HG02588 (cell line): ENCODE measurements at regions not wholly inside any gene's neighbourhood (a gene's known extent, or its start where the extent isn't known, plus 50 kb on each side); places are given as distances from the start of the nearest gene placed in this dataset.

Experiments
- ATAC-seq: cut with Tn5 transposase; IDR thresholded peaks from one replicate; pipeline ENCODE4 v1.9.1; 2021; ENCODE audit warnings: mild to moderate bottlenecking, moderate library complexity; ENCODE audit not compliant: unreplicated experiment

- no peak for ATAC-seq
These were observed 306.7 kb upstream of the TBC1D5 start for GRCh38 chr3:18049096-18049495.

- no peak for ATAC-seq
These were observed 304.6 kb upstream of the TBC1D5 start for GRCh38 chr3:18047052-18047451.

- ATAC-seq = no peak
These were observed 303.9 kb upstream of the TBC1D5 start for GRCh38 chr3:18046131-18046915.

GRCh38 chr3:18044971-18045880 lies 302.8 kb upstream of the TBC1D5 start:
- no peak for ATAC-seq

- ATAC-seq = no peak
These were observed 301.8 kb upstream of the TBC1D5 start for GRCh38 chr3:18044191-18044590.

GRCh38 chr3:18036450-18036815 lies 294.0 kb upstream of the TBC1D5 start:
- ATAC-seq = no peak

GRCh38 chr3:18035641-18036449 lies 293.4 kb upstream of the TBC1D5 start:
- no peak for ATAC-seq

- ATAC-seq = no peak
These were observed 291.2 kb upstream of the TBC1D5 start for GRCh38 chr3:18033581-18034108.

GRCh38 chr3:18030371-18030870 lies 288.0 kb upstream of the TBC1D5 start:
- ATAC-seq = no peak

GRCh38 chr3:18027161-18027939 lies 284.9 kb upstream of the TBC1D5 start:
- ATAC-seq = no peak

GRCh38 chr3:18024715-18025114 lies 282.3 kb upstream of the TBC1D5 start:
- peak; percentile 55 for ATAC-seq

- ATAC-seq = no peak
These were observed 276.7 kb upstream of the TBC1D5 start for GRCh38 chr3:18019161-18019495.

GRCh38 chr3:18018491-18019160 lies 276.2 kb upstream of the TBC1D5 start:
- ATAC-seq = no peak

- ATAC-seq = no peak
These were observed 273.9 kb upstream of the TBC1D5 start for GRCh38 chr3:18016366-18016765.

- no peak for ATAC-seq
These were observed 270.5 kb upstream of the TBC1D5 start for GRCh38 chr3:18012933-18013332.

- no peak for ATAC-seq
These were observed 270.0 kb upstream of the TBC1D5 start for GRCh38 chr3:18012436-18012835.

- no peak for ATAC-seq
These were observed 269.0 kb upstream of the TBC1D5 start for GRCh38 chr3:18011387-18011786.

- no peak for ATAC-seq
These were observed 267.6 kb upstream of the TBC1D5 start for GRCh38 chr3:18010001-18010400.

- ATAC-seq = no peak
These were observed 266.4 kb upstream of the TBC1D5 start for GRCh38 chr3:18008706-18009368.
